ENCODE measurements at regions not wholly inside any gene's neighbourhood (a gene's known extent, or its start where the extent isn't known, plus 50 kb on each side); places are given as distances from the start of the nearest gene placed in this dataset.

DNA sequence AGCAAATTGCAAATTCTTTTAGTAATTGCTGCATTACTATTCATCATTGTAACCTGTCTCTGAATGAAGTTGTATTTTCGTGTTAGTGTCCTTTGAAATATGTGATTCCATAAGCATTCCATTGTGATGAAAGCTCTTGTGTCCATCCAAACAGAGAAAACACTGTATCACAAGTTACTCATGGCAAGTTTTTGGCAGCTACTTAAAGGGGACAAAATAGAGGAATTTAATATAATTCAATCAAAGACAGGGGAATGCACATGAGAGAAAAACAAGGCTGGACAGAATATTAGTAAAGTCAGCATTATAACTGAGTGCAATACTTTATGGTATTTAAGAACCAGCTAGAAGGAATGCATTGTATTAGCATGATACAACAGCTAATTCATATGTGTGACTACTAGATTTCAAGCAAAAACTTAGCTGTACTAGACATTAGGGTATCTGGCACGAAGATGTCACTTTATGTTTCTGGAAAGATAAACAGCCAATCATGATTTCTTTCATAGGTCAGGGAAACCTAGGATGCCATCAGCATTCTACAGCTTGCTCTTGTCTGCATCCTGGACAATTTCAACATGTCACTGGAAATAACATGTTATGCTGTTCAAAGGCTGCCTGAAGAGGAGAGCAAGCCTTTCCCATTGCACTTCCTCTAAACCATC, 270.6 kb upstream of the MARCKS start:
- TF ChIP-seq, protein P1, sequence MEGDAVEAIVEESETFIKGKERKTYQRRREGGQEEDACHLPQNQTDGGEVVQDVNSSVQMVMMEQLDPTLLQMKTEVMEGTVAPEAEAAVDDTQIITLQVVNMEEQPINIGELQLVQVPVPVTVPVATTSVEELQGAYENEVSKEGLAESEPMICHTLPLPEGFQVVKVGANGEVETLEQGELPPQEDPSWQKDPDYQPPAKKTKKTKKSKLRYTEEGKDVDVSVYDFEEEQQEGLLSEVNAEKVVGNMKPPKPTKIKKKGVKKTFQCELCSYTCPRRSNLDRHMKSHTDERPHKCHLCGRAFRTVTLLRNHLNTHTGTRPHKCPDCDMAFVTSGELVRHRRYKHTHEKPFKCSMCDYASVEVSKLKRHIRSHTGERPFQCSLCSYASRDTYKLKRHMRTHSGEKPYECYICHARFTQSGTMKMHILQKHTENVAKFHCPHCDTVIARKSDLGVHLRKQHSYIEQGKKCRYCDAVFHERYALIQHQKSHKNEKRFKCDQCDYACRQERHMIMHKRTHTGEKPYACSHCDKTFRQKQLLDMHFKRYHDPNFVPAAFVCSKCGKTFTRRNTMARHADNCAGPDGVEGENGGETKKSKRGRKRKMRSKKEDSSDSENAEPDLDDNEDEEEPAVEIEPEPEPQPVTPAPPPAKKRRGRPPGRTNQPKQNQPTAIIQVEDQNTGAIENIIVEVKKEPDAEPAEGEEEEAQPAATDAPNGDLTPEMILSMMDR (IDR thresholded peaks at IDR 0.05; ENCODE audit: extremely low read depth, insufficient read depth, missing control alignments), result no peak
- no peak for DNase-seq (ENCODE audit: low spot score)
- in situ Hi-C loops (cut with MboI; ENCODE audit: low pct_unique_long_range_greater_than_20kb, low sequenced_read_pairs, unreplicated experiment), result no loop called here

DNA sequence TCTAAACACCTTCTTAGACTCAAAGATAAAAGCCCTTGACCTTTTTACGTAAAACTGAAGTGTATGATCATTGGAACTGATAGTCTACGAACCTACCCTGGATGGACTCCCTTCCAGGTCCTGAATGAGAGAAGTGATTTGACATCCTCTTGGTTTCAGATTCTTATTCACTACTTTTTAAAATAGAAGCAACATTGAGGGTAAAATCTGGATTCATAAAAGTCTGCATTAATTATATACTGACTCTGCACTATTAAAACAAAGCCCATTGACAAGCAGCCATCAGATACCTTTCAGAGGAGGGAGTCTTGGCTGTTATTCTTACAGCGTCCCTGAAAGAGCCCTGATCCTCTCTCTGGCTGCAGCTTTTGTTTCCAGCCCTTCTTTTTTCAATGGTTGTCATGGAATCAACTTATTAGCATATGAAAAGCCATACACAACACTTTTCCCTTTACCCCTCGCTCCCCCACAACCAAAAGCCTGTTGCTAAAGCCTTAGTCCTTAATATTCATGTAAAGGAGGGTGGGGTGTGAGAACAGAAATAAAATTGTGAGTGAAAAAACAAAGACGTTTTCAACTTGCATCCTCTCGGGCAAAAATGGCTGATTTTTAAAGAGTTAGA, 270.0 kb upstream of the MARCKS start:
- in situ Hi-C loops (cut with MboI; ENCODE audit: low pct_unique_long_range_greater_than_20kb, low sequenced_read_pairs, unreplicated experiment), result no loop called here
- no peak for DNase-seq (ENCODE audit: low spot score)

DNA sequence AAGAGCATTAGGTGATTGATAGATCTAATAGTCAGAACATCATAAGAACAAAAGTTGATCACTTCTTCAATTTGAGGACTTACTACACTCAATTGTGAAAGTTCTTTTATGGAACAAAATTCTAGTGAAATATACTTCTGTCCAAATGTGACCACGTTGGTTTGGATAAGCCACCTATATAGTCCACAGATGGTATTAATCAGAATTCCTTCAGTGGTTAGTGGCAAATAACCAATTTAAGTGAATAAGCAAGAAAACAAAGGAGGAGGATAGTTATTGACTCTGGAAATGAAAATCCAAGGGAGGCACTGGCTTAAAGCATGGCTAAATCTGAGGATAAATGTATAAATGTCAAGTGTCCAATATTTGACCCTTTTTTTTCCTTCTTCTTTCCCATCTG, 268.5 kb upstream of the MARCKS start:
- DNase-seq (ENCODE audit: low spot score), result no peak
- TF ChIP-seq, protein P1 (IDR thresholded peaks at IDR 0.05; ENCODE audit: extremely low read depth, insufficient read depth, missing control alignments), result no peak
- in situ Hi-C loops (cut with MboI; ENCODE audit: low pct_unique_long_range_greater_than_20kb, low sequenced_read_pairs, unreplicated experiment), result no loop called here

More for the DNA sequence above, 270.0 kb upstream of the MARCKS start:
- TF ChIP-seq, protein P1 (IDR thresholded peaks at IDR 0.05; ENCODE audit: extremely low read depth, insufficient read depth, missing control alignments), result no peak

DNA sequence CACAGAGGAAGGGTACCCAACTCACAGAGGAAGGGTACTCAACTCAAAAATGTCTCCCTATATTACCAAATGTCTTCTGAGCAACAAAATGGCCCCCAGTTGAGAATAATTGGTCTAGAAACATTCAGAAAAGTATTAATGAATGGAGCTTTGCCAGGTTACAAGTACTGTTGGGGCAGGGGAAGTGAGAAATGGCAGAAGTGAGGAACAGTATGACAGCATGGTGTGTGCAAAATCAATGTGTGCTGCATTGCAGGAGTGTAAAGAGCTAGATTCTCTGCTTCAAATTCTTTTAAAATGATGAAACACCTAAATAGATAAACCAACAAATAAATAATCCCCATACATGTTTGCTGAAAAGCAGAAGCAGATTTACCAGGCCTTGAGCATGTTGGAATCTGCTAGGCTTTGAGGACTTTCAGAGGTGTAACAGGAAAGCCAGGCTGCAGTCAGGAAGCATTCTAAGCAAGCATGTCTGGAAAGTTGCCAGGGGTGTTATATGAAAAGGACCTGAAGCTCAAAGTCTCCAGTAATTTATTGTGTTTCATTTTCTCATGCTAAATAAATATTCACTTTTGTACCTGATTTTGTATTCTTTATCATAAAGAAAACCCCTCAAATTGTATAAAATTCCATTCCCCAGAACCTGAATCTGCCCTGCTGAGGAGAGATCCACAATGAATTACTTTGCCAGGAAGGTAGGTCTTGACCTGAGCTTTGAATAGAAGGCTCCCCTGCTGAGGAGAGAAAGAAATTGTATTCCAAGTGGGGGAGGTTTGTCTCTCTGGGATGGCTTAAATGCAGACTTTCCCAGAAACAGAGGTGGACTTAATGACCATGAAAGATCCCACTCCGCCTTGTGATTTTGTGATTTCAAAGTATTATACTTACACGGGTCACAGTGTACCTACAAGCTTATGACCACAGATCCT, 265.0 kb upstream of the MARCKS start:
- TF ChIP-seq, protein P1 (IDR thresholded peaks at IDR 0.05; ENCODE audit: extremely low read depth, insufficient read depth, missing control alignments), result no peak
- in situ Hi-C loops (cut with MboI; ENCODE audit: low pct_unique_long_range_greater_than_20kb, low sequenced_read_pairs, unreplicated experiment), result no loop called here
- no peak for DNase-seq (ENCODE audit: low spot score)

DNA sequence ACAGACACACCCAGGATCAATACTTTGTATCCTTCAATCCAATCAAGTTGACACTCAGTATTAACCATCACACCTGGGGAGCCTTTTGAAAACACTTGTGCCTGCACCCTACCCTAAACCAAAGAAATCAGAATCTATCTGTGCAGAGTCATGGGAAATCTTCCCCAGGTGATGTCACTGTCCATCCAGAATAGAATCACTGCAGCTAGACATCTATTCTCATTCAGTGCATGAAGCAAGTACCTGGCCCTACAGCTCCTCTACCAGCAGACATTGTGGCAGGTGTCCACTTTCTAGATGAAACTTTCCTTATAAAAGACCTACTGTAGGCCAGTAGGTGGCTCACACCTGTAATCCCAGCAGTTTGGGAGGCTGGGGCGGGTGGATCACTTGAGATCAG, 262.4 kb upstream of the MARCKS start:
- in situ Hi-C loops (cut with MboI; ENCODE audit: low pct_unique_long_range_greater_than_20kb, low sequenced_read_pairs, unreplicated experiment), result no loop called here
- TF ChIP-seq, protein P1 (IDR thresholded peaks at IDR 0.05; ENCODE audit: extremely low read depth, insufficient read depth, missing control alignments), result no peak
- DNase-seq (ENCODE audit: low spot score), result no peak

DNA sequence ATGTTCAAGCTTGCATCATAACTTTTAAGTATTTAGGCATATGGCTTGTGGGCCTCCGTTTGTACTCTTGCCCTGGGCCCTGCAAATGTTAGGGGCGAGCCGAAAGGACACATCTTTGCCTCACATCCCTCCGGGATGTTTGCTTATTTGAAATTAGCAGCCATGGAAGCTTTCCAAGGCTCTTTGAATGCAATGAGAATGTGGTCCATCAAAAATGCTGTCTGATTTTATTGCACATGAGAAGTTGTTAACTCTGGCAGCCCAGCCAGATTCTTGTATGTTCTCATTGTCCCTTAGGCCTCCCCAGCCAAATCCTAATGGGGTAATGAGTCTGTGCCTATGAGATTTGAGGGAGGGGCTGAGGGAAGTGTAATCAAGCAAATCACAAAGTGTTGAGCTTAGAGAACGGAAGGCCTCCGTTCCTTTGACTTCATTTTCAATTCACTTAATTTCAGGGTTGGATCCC, 261.2 kb upstream of the MARCKS start:
- no peak for DNase-seq (ENCODE audit: low spot score)
- in situ Hi-C loops (cut with MboI; ENCODE audit: low pct_unique_long_range_greater_than_20kb, low sequenced_read_pairs, unreplicated experiment), result no loop called here

More for the DNA sequence above, 261.2 kb upstream of the MARCKS start:
- TF ChIP-seq, protein P1 (IDR thresholded peaks at IDR 0.05; ENCODE audit: extremely low read depth, insufficient read depth, missing control alignments), result no peak
